GM23248 (cell line): ENCODE measurements at regions not wholly inside any gene's neighbourhood (a gene's known extent, or its start where the extent isn't known, plus 50 kb on each side); places are given as distances from the start of the nearest gene placed in this dataset. TPM values are rescaled to one million over a fixed set of nuclear protein-coding genes. Genes with fewer than 3 reads are reported as not detected.

Source experiments
- DNase-seq: peaks from one replicate; pipeline ENCODE4 v3.0.0-alpha.2; 2015
- H2AFZ ChIP-seq: fragments of 200-600 bp; sonication (generic); 2 replicates; pipeline ENCODE4 v1.6.1; 2016; ENCODE audit warnings: antibody characterized with exemption
- H3F3A ChIP-seq: fragments of 200-600 bp; sonication (generic); 2 replicates; pipeline ENCODE4 v1.6.1; 2016; ENCODE audit warnings: mild to moderate bottlenecking, antibody characterized with exemption, mixed run types; ENCODE audit not compliant: insufficient read depth
- H3K27ac ChIP-seq: fragments of 200-600 bp; sonication (generic); 2 replicates; pipeline ENCODE4 v1.5.1; 2016; ENCODE audit warnings: mild to moderate bottlenecking
- H3K27me3 ChIP-seq: fragments of 200-600 bp; sonication (generic); replicated peaks from 2 replicates; pipeline ENCODE4 v1.6.1; 2016; ENCODE audit warnings: mild to moderate bottlenecking; ENCODE audit not compliant: insufficient read depth
- H3K36me3 ChIP-seq: fragments of 200-600 bp; sonication (generic); 2 replicates; pipeline ENCODE4 v1.6.1; 2016; ENCODE audit warnings: low read depth, mild to moderate bottlenecking
- H3K4me1 ChIP-seq: fragments of 200-600 bp; sonication (generic); 2 replicates; pipeline ENCODE4 v1.6.1; 2016; ENCODE audit warnings: mild to moderate bottlenecking; ENCODE audit not compliant: insufficient read depth
- H3K4me2 ChIP-seq: fragments of 200-600 bp; sonication (generic); one replicate; pipeline ENCODE4 v1.6.1; 2016; ENCODE audit warnings: mild to moderate bottlenecking; ENCODE audit not compliant: unreplicated experiment
- H3K4me3 ChIP-seq: fragments of 200-600 bp; sonication (generic); 2 replicates; pipeline ENCODE4 v1.5.1; 2016; ENCODE audit warnings: mild to moderate bottlenecking
- H3K79me2 ChIP-seq: fragments of 200-600 bp; sonication (generic); 2 replicates; pipeline ENCODE4 v1.6.1; 2016; ENCODE audit warnings: mild to moderate bottlenecking; ENCODE audit not compliant: insufficient read depth
- H3K9ac ChIP-seq: fragments of 200-600 bp; sonication (generic); 2 replicates; pipeline ENCODE4 v1.6.1; 2016; ENCODE audit warnings: mild to moderate bottlenecking
- H3K9me2 ChIP-seq: fragments of 200-600 bp; sonication (generic); 2 replicates; pipeline ENCODE4 v1.6.1; 2016; ENCODE audit warnings: mixed run types, mild to moderate bottlenecking, moderate library complexity; ENCODE audit not compliant: insufficient read depth
- H3K9me3 ChIP-seq: fragments of 200-600 bp; sonication (generic); one replicate; pipeline ENCODE4 v1.6.1; 2017; ENCODE audit warnings: low read depth
- H4K20me1 ChIP-seq: fragments of 200-600 bp; sonication (generic); 2 replicates; pipeline ENCODE4 v1.6.0; 2016; ENCODE audit not compliant: insufficient read depth
- EZH2 ChIP-seq: fragments of 200-600 bp; sonication (generic); IDR thresholded peaks from 2 replicates; pipeline ENCODE4 v1.6.1; 2018; ENCODE audit warnings: antibody characterized with exemption, mild to moderate bottlenecking; ENCODE audit not compliant: insufficient read depth, poor library complexity, severe bottlenecking
- EZH2phosphoT487 ChIP-seq: fragments of 200-600 bp; sonication (generic); IDR thresholded peaks from 2 replicates; pipeline ENCODE4 v1.6.1; 2018; ENCODE audit warnings: antibody characterized with exemption, moderate library complexity, mild to moderate bottlenecking, low read depth; ENCODE audit not compliant: insufficient read depth
- WGBS, 2 experiments: methylation state at CpG; one replicate each; pipeline ENCODE4 v1.1.6; 2015 to 2017; ENCODE audit warnings: low lambda C conversion rate in 2 of 2, low coverage in 1 of 2; ENCODE audit errors: missing lambda C conversion rate in 2 of 2; 5-methylcytosine and 5-hydroxymethylcytosine counted together
- in situ Hi-C: fragments of 300-500 bp; cut with MboI; formaldehyde crosslinking; loops from 2 replicates; pipeline ENCODE4 v1.15.0; 2020
- microRNA-seq: library from miRNA; unstranded; fragments of <30 nt; microRNA quantifications from one replicate; pipeline ENCODE4, GENCODE V29; 2016; ENCODE audit warnings: borderline number of aligned reads
- small RNA-seq: library from RNA; depleted of rRNA; stranded (forward); fragments of <200 nt; gene quantifications from one replicate; pipeline ENCODE3, GENCODE V24; 2014; ENCODE audit warnings: low read depth, low replicate concordance

DNA sequence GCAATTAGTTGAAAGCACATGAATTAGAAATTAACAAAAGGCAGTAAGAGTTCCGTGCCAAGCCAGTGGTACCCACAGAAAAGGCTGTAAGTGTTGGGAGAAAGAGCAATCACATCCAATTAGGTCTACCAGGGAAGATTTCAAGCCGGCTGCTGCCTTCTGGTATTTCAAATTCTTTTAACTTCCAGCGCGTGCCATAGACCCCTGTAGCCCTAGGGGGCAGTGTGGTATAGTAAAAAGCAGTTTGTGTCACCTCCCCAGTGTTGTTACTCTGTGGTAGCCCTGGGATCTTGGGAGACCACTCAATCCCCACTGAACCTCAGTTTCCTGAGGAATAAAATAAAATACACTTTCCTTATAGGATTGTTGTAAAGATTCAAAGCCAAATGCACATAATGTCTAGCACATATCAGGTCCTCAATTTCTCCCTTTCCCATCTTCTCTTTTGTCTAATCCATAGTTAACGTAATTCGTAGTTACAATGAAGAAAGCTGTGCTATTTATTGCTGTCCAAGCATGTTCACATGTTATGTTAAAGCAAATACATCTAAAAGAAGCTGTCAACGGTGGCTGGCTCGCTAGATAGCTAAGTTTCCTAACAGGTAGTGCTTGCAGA lies 230.2 kb downstream of the TDRD3 start:
- no peaks in the 10 kb centered on the region for H3K79me2 ChIP-seq
- in situ Hi-C loops: no loop called here
- DNase-seq: peak; percentile 50
- H3K27ac ChIP-seq: no peak overlapping the region
- peaks cover 28% of the 10 kb centered on the region for H3K27me3 ChIP-seq
- no peaks in the 10 kb centered on the region for H3K9me2 ChIP-seq
- no peaks in the 10 kb centered on the region for H4K20me1 ChIP-seq
- H3K9ac ChIP-seq: no peak overlapping the region
- TF ChIP-seq EZH2phosphoT487 (no peak), EZH2 (no peak)
- H3K4me1 ChIP-seq: no peaks in the 10 kb centered on the region
- no peak overlapping the region for H3K4me2 ChIP-seq
- H3K36me3 ChIP-seq: no peaks in the 10 kb centered on the region
- WGBS, 2 experiments: 49 to 51% methylated on average over 8 of the region's 8 CpGs
- H2AFZ ChIP-seq: no peak overlapping the region
- H3K9me3 ChIP-seq: no peaks in the 10 kb centered on the region
- H3F3A ChIP-seq: no peaks in the 10 kb centered on the region
- no peak overlapping the region for H3K4me3 ChIP-seq

Small RNA genes lying in the stretch of these regions (microRNA-seq; reads per million reads assigned to microRNA genes)
- gene MIR3169: not detected

Small RNA genes lying in the stretch of these regions (small RNA-seq; reads per million reads assigned to genes)
- gene MIR3169 (not detected), gene RNY3P5 (not detected)
